IMR-90 (cell line): ENCODE measurements at regions not wholly inside any gene's neighbourhood (a gene's known extent, or its start where the extent isn't known, plus 50 kb on each side); places are given as distances from the start of the nearest gene placed in this dataset.

Experiments used
- ATAC-seq: fragments of 200-7000 bp; cut with Tn5 transposase; 2 replicates; pipeline ENCODE4 v1.9.1; 2020; ENCODE audit warnings: low read depth, mild to moderate bottlenecking, moderate library complexity
- BruUV-seq: library from RNA; stranded (reverse); fragments of 400-500 nt; replicated peaks from 2 replicates; lab custom pipeline; 2021; lab: Mats Ljungman, UMichigan
- CTCF ChIA-PET: fragments of 300-600 bp; formaldehyde crosslinking; extraction: SDS; loops from one replicate; lab custom pipeline; 2021; ENCODE audit warnings: antibody characterized with exemption; lab: Yijun Ruan, JAX
- POLR2A ChIA-PET: fragments of 300-600 bp; sonication (Branson Sonifier 250); formaldehyde crosslinking; loops from one replicate; lab custom pipeline; 2022; ENCODE audit warnings: antibody characterized with exemption; ENCODE audit not compliant: unreplicated experiment; lab: Charles Lee
- DNase-seq: peaks from one replicate; pipeline ENCODE4 v3.0.0; 2013
- H2AFZ ChIP-seq: replicated peaks from 2 replicates; pipeline ENCODE3; 2013; ENCODE audit warnings: low read length, mild to moderate bottlenecking; ENCODE audit not compliant: poor library complexity
- H2AK5ac ChIP-seq: 2 replicates; pipeline ENCODE4 v1.6.1; 2013; ENCODE audit warnings: low read depth, low read length, inconsistent platforms
- H2AK9ac ChIP-seq: replicated peaks from 2 replicates; pipeline ENCODE3; 2013; ENCODE audit warnings: mild to moderate bottlenecking, low read depth, low read length, moderate library complexity; ENCODE audit not compliant: poor library complexity
- H2BK120ac ChIP-seq: 2 replicates; pipeline ENCODE4 v1.6.1; 2013; ENCODE audit warnings: low read depth, low read length, inconsistent platforms
- H2BK15ac ChIP-seq: 3 replicates; pipeline ENCODE4 v1.6.1; 2013; ENCODE audit warnings: low read depth, low read length, inconsistent platforms
- H2BK20ac ChIP-seq: 2 replicates; pipeline ENCODE4 v1.6.1; 2013; ENCODE audit warnings: low read depth, mild to moderate bottlenecking, inconsistent platforms, low read length, moderate library complexity
- H2BK5ac ChIP-seq: 2 replicates; pipeline ENCODE4 v1.6.1; 2013; ENCODE audit warnings: mild to moderate bottlenecking, low read depth, low read length, inconsistent platforms; ENCODE audit not compliant: poor library complexity, severe bottlenecking
- H3K14ac ChIP-seq: replicated peaks from 2 replicates; pipeline ENCODE4 v1.6.1; 2013; ENCODE audit warnings: low read depth, low read length, inconsistent platforms
- H3K18ac ChIP-seq: 2 replicates; pipeline ENCODE4 v1.6.1; 2013; ENCODE audit warnings: low read depth, low read length, control low read depth
- H3K23ac ChIP-seq: 2 replicates; pipeline ENCODE4 v1.6.1; 2013; ENCODE audit warnings: low read depth, low read length, inconsistent platforms
- H3K27ac ChIP-seq: 2 replicates; pipeline ENCODE4 v1.5.1; 2013; ENCODE audit warnings: mild to moderate bottlenecking, control low read depth, low read length; ENCODE audit not compliant: insufficient read depth
- H3K27me3 ChIP-seq: 2 replicates; pipeline ENCODE4 v1.6.1; 2013; ENCODE audit warnings: low read length; ENCODE audit not compliant: control insufficient read depth, insufficient read depth
- H3K36me3 ChIP-seq: 2 replicates; pipeline ENCODE4 v1.6.1; 2013; ENCODE audit warnings: low read length, mixed read lengths; ENCODE audit not compliant: control insufficient read depth, insufficient read depth
- H3K4ac ChIP-seq: 2 replicates; pipeline ENCODE4 v1.6.1; 2013; ENCODE audit warnings: low read depth, low read length, inconsistent platforms
- H3K4me1 ChIP-seq: 2 replicates; pipeline ENCODE4 v1.6.1; 2013; ENCODE audit warnings: low read length, mixed read lengths; ENCODE audit not compliant: control insufficient read depth, insufficient read depth
- H3K4me2 ChIP-seq: 2 replicates; pipeline ENCODE4 v1.6.1; 2013; ENCODE audit warnings: low read depth, mild to moderate bottlenecking, control low read depth, low read length, moderate library complexity
- H3K4me3 ChIP-seq: 2 replicates; pipeline ENCODE4 v1.5.1; 2013; ENCODE audit warnings: low read depth, mild to moderate bottlenecking, control low read depth, low read length, moderate library complexity; ENCODE audit not compliant: insufficient read depth
- H3K56ac ChIP-seq: 2 replicates; pipeline ENCODE4 v1.6.1; 2013; ENCODE audit warnings: low read length, inconsistent platforms; ENCODE audit not compliant: insufficient read depth; ENCODE audit errors: extremely low read depth
- H3K79me1 ChIP-seq, 2 experiments: 2 replicates each; pipeline ENCODE4 v1.6.1; 2013; ENCODE audit warnings: low read length in 2 of 2, inconsistent platforms in 1 of 2, low read depth in 1 of 2
- H3K9ac ChIP-seq: 2 replicates; pipeline ENCODE4 v1.6.1; 2013; ENCODE audit warnings: low read depth, low read length, control low read depth
- H3K9me1 ChIP-seq: 2 replicates; pipeline ENCODE4 v1.6.1; 2013; ENCODE audit warnings: low read length, inconsistent platforms; ENCODE audit not compliant: insufficient read depth
- H3K9me3 ChIP-seq: 2 replicates; pipeline ENCODE4 v1.6.1; 2013; ENCODE audit warnings: low read length; ENCODE audit not compliant: control insufficient read depth, insufficient read depth
- H4K20me1 ChIP-seq: 2 replicates; pipeline ENCODE4 v1.6.1; 2013; ENCODE audit warnings: low read length, inconsistent platforms; ENCODE audit not compliant: insufficient read depth
- H4K5ac ChIP-seq: 2 replicates; pipeline ENCODE4 v1.6.1; 2013; ENCODE audit warnings: mild to moderate bottlenecking, low read depth, low read length, control low read depth
- H4K8ac ChIP-seq, 2 experiments: 2 replicates each; pipeline ENCODE4 v1.6.1; 2013; ENCODE audit warnings: low read depth in 2 of 2, low read length in 2 of 2, control low read depth in 1 of 2, inconsistent platforms in 1 of 2
- H4K91ac ChIP-seq: 2 replicates; pipeline ENCODE4 v1.6.1; 2013; ENCODE audit warnings: low read depth, low read length, inconsistent platforms; ENCODE audit not compliant: insufficient read depth
- ELK1 ChIP-seq: fragments of 150-350 bp; IDR thresholded peaks from 2 replicates; pipeline ENCODE4 v1.6.1; 2016; ENCODE audit warnings: low read depth, mild to moderate bottlenecking, low read length, moderate library complexity, borderline replicate concordance
- FOS ChIP-seq: fragments of 150-350 bp; IDR thresholded peaks from 2 replicates; pipeline ENCODE4 v1.6.1; 2016; ENCODE audit warnings: low read depth, low read length
- MAFK ChIP-seq: IDR thresholded peaks from 2 replicates; pipeline ENCODE4 v1.6.1; 2012; ENCODE audit warnings: low read depth, low read length, improper control_type of control experiment
- MAZ ChIP-seq: IDR thresholded peaks from 2 replicates; pipeline ENCODE4 v1.6.1; 2012; ENCODE audit warnings: low read depth, mild to moderate bottlenecking, low read length, improper control_type of control experiment, moderate library complexity, borderline replicate concordance
- MXI1 ChIP-seq: IDR thresholded peaks from 2 replicates; pipeline ENCODE4 v1.6.1; 2012; ENCODE audit warnings: low read depth, mild to moderate bottlenecking, low read length, moderate library complexity, borderline replicate concordance
- NFE2L2 ChIP-seq: fragments of 150-350 bp; IDR thresholded peaks from 2 replicates; pipeline ENCODE4 v1.6.1; 2016; ENCODE audit warnings: low read depth, mild to moderate bottlenecking, low read length
- POLR2A ChIP-seq: IDR thresholded peaks from 2 replicates; pipeline ENCODE4 v1.6.1; 2012; ENCODE audit warnings: mild to moderate bottlenecking, low read depth, low read length
- RAD21 ChIP-seq: IDR thresholded peaks from 2 replicates; pipeline ENCODE4 v1.6.1; 2012; ENCODE audit warnings: low read length, improper control_type of control experiment
- WGBS, 2 experiments: methylation state at CpG; one replicate each; pipeline versions ENCODE4 v1.1.5 to v1.1.7; 2013; ENCODE audit warnings: missing lambda C conversion rate in 2 of 2; ENCODE audit not compliant: insufficient read length in 1 of 2; ENCODE audit errors: extremely low coverage in 2 of 2; 5-methylcytosine and 5-hydroxymethylcytosine counted together
- dilution Hi-C: fragments of 300-500 bp; cut with HindIII; formaldehyde crosslinking; loops from one replicate; pipeline ENCODE4 v1.14.3; 2018; ENCODE audit warnings: low sequenced_read_pairs; ENCODE audit not compliant: unreplicated experiment
- in situ Hi-C: fragments of 300-500 bp; cut with MboI; formaldehyde crosslinking; loops from 3 replicates; pipeline ENCODE4 v1.14.3; 2019; ENCODE audit warnings: low sequenced_read_pairs, inconsistent platforms, mixed read lengths
- intact Hi-C: fragments of 100-400 bp; cut with micrococcal nuclease; formaldehyde crosslinking; loops from 2 replicates; pipeline ENCODE4 v1.10.0; 2022

DNA sequence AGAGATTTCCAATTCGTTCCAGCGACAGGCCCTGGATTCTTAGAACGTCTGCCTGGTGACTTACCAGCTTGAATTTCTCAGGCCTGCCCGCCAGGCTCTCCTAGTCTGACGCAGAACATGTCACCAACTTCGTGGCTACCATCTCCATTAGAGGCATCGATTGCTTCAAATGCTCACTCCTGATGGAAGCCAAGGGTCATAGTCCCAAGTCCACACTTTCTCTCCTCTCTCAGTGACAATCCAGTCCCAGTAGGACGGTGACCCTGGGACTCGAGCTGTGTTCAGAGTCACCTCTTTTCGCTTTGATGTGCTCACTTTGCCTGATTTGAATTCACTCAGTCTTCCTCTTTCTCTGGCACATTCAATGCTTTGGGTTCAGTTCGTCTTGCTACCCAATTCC is 94.8 kb downstream of the GADD45G start:
- DNase-seq, result no peak
- Histone ChIP-seq H3K14ac (no peak overlapping the region), H3K4ac (no peak overlapping the region), H3K9me3 (no peaks in the 10 kb centered on the region), H3K27me3 (peaks cover 3% of the 10 kb centered on the region), H4K20me1 (no peaks in the 10 kb centered on the region), H2BK120ac (no peak overlapping the region), H3K36me3 (no peaks in the 10 kb centered on the region), H4K5ac (no peak overlapping the region), H2AK5ac (no peak overlapping the region), H3K4me3 (no peak overlapping the region), H3K56ac (no peak overlapping the region), H2BK5ac (no peak overlapping the region), H2BK15ac (no peak overlapping the region), H3K4me2 (no peak overlapping the region), H3K4me1 (no peaks in the 10 kb centered on the region), H3K27ac (no peak overlapping the region), H4K91ac (no peak overlapping the region), H3K79me1 (no peaks in the 10 kb centered on the region), H2AFZ (no peak overlapping the region), H3K9me1 (no peaks in the 10 kb centered on the region), H3K23ac (no peak overlapping the region), H4K8ac (no peak overlapping the region), H2AK9ac (no peak overlapping the region), H2BK20ac (no peak overlapping the region), H3K18ac (no peak overlapping the region), H3K9ac (no peak overlapping the region)
- CTCF ChIA-PET, result no interaction called here
- intact Hi-C loops (no loop called here), in situ Hi-C loops (no loop called here), dilution Hi-C loops (no loop called here)
- ATAC-seq, result no peak
- BruUV-seq, result no TSS peak
- TF ChIP-seq FOS, result no peak
- no peak for TF ChIP-seq NFE2L2
- no peak for TF ChIP-seq MAZ
- TF ChIP-seq MXI1, result no peak
- no peak for TF ChIP-seq MAFK
- no peak for TF ChIP-seq ELK1
- TF ChIP-seq POLR2A, result no peak
- no peak for TF ChIP-seq RAD21
- WGBS, 2 experiments, result 51% methylated on average over 11 of the region's 11 CpGs; no CpG with 5 or more reads in 1 of the 2 experiments
- POLR2A ChIA-PET, result no interaction called here
